H9 (cell line): ENCODE measurements at regions not wholly inside any gene's neighbourhood (a gene's known extent, or its start where the extent isn't known, plus 50 kb on each side); places are given as distances from the start of the nearest gene placed in this dataset.

Experiments used
- DNase-seq: peaks from one replicate; pipeline ENCODE4 v3.0.0-alpha.2; 2017
- H2AFZ ChIP-seq: one replicate; pipeline ENCODE4 v1.6.1; 2013; ENCODE audit warnings: mild to moderate bottlenecking, low read length, control low read depth, moderate library complexity
- H2AK5ac ChIP-seq: 2 replicates; pipeline ENCODE4 v1.6.1; 2013; ENCODE audit warnings: low read length, control low read depth, mixed read lengths; ENCODE audit not compliant: insufficient read length
- H2BK120ac ChIP-seq: one replicate; pipeline ENCODE4 v1.6.1; 2013; ENCODE audit warnings: low read depth, mild to moderate bottlenecking, low read length, control low read depth, inconsistent platforms; ENCODE audit not compliant: poor library complexity, severe bottlenecking
- H2BK12ac ChIP-seq: 2 replicates; pipeline ENCODE4 v1.6.1; 2013; ENCODE audit warnings: low read length, control low read depth, mixed read lengths, low read depth; ENCODE audit not compliant: insufficient read length
- H2BK15ac ChIP-seq: 2 replicates; pipeline ENCODE4 v1.6.1; 2013; ENCODE audit warnings: low read depth, low read length, control low read depth
- H2BK20ac ChIP-seq: one replicate; pipeline ENCODE4 v1.6.1; 2013; ENCODE audit warnings: low read depth, mild to moderate bottlenecking, low read length, control low read depth, inconsistent platforms; ENCODE audit not compliant: poor library complexity, severe bottlenecking
- H2BK5ac ChIP-seq: 2 replicates; pipeline ENCODE4 v1.6.1; 2013; ENCODE audit warnings: low read length, control low read depth, mixed read lengths; ENCODE audit not compliant: insufficient read length
- H3K14ac ChIP-seq: 2 replicates; pipeline ENCODE4 v1.6.1; 2013; ENCODE audit warnings: low read length, control low read depth; ENCODE audit not compliant: insufficient read depth
- H3K18ac ChIP-seq: 2 replicates; pipeline ENCODE4 v1.6.1; 2013; ENCODE audit warnings: low read depth, mild to moderate bottlenecking, mixed read lengths, low read length, control low read depth; ENCODE audit not compliant: insufficient read length
- H3K23ac ChIP-seq: 2 replicates; pipeline ENCODE4 v1.6.1; 2013; ENCODE audit warnings: low read length, control low read depth, mixed read lengths, low read depth; ENCODE audit not compliant: insufficient read length
- H3K23me2 ChIP-seq: 2 replicates; pipeline ENCODE4 v1.6.1; 2013; ENCODE audit warnings: low read depth, mild to moderate bottlenecking, mixed read lengths, low read length, control low read depth; ENCODE audit not compliant: insufficient read length, poor library complexity, severe bottlenecking
- H3K27ac ChIP-seq: 2 replicates; pipeline ENCODE4 v1.5.1; 2013; ENCODE audit warnings: low read length, control low read depth, mixed read lengths, low read depth; ENCODE audit not compliant: insufficient read length
- H3K27me3 ChIP-seq: 2 replicates; pipeline ENCODE4 v1.6.1; 2013; ENCODE audit warnings: low read length, control low read depth, inconsistent platforms; ENCODE audit not compliant: insufficient read depth
- H3K4ac ChIP-seq: 2 replicates; pipeline ENCODE4 v1.6.1; 2013; ENCODE audit warnings: low read depth, mild to moderate bottlenecking, control low read depth, inconsistent platforms, low read length, moderate library complexity
- H3K4me1 ChIP-seq: 2 replicates; pipeline ENCODE4 v1.6.1; 2013; ENCODE audit warnings: low read length, control low read depth, inconsistent platforms; ENCODE audit not compliant: insufficient read depth
- H3K4me2 ChIP-seq: 2 replicates; pipeline ENCODE4 v1.6.1; 2013; ENCODE audit warnings: low read length, control low read depth, mixed read lengths; ENCODE audit not compliant: insufficient read length, insufficient read depth
- H3K56ac ChIP-seq: 2 replicates; pipeline ENCODE4 v1.6.1; 2013; ENCODE audit warnings: low read depth, mild to moderate bottlenecking, mixed read lengths, low read length, control low read depth; ENCODE audit not compliant: insufficient read length
- H3K79me1 ChIP-seq: 2 replicates; pipeline ENCODE4 v1.6.1; 2013; ENCODE audit warnings: low read depth, mild to moderate bottlenecking, moderate library complexity, low read length, control low read depth, inconsistent platforms; ENCODE audit not compliant: insufficient read depth, poor library complexity, severe bottlenecking
- H3K79me2 ChIP-seq: 2 replicates; pipeline ENCODE4 v1.6.1; 2013; ENCODE audit warnings: low read length, control low read depth, inconsistent platforms; ENCODE audit not compliant: insufficient read depth
- H3K9ac ChIP-seq: 2 replicates; pipeline ENCODE4 v1.6.1; 2013; ENCODE audit warnings: low read length, control low read depth, mixed read lengths; ENCODE audit not compliant: insufficient read length; ENCODE audit errors: extremely low read depth
- H3K9me3 ChIP-seq: one replicate; pipeline ENCODE4 v1.6.1; 2013; ENCODE audit warnings: low read depth, low read length, inconsistent platforms; ENCODE audit not compliant: control insufficient read depth
- H3T11ph ChIP-seq: one replicate; pipeline ENCODE4 v1.6.1; 2013; ENCODE audit warnings: mild to moderate bottlenecking, low read length, control low read depth, inconsistent platforms
- H4K20me1 ChIP-seq: one replicate; pipeline ENCODE4 v1.6.1; 2013; ENCODE audit not compliant: control insufficient read depth, insufficient read length, insufficient read depth
- H4K5ac ChIP-seq: 2 replicates; pipeline ENCODE4 v1.6.1; 2013; ENCODE audit warnings: low read depth, mild to moderate bottlenecking, mixed read lengths, low read length, control low read depth; ENCODE audit not compliant: insufficient read length
- H4K8ac ChIP-seq: replicated peaks from 2 replicates; pipeline ENCODE4 v1.6.1; 2013; ENCODE audit warnings: low read length, control low read depth, mixed read lengths, low read depth; ENCODE audit not compliant: insufficient read length
- H4K91ac ChIP-seq: 2 replicates; pipeline ENCODE4 v1.6.1; 2013; ENCODE audit warnings: low read depth, mild to moderate bottlenecking, moderate library complexity, mixed read lengths, low read length, control low read depth; ENCODE audit not compliant: insufficient read length
- H3K27ac Mint-ChIP-seq, 3 experiments: 2 replicates in 2 of 3; 3 replicates in 1 of 3; pipeline ENCODE4 v1.8.0; 2020 to 2021; ENCODE audit warnings: mixed read lengths in 3 of 3, mild to moderate bottlenecking in 1 of 3, moderate library complexity in 1 of 3
- H3K27me3 Mint-ChIP-seq: 2 replicates; pipeline ENCODE4 v1.8.0; 2021; ENCODE audit warnings: low read depth, mild to moderate bottlenecking, moderate library complexity, mixed read lengths
- H3K36me3 Mint-ChIP-seq, 3 experiments: 2 replicates in 2 of 3; 3 replicates in 1 of 3; pipeline ENCODE4 v1.8.0; 2020 to 2021; ENCODE audit warnings: low read depth in 3 of 3, mixed read lengths in 3 of 3; ENCODE audit not compliant: insufficient read depth in 1 of 3
- H3K4me1 Mint-ChIP-seq, 2 experiments: 2 replicates each; pipeline ENCODE4 v1.8.0; 2020; ENCODE audit warnings: mixed read lengths in 2 of 2
- H3K4me3 Mint-ChIP-seq, 2 experiments: 2 replicates in 1 of 2; 3 replicates in 1 of 2; pipeline ENCODE4 v1.8.0; 2020 to 2021; ENCODE audit warnings: mild to moderate bottlenecking in 2 of 2, mixed read lengths in 2 of 2, moderate library complexity in 1 of 2
- H3K9me3 Mint-ChIP-seq, 2 experiments: 2 replicates in 1 of 2; 3 replicates in 1 of 2; pipeline ENCODE4 v1.8.0; 2020; ENCODE audit warnings: mild to moderate bottlenecking in 2 of 2, mixed read lengths in 2 of 2, moderate library complexity in 1 of 2
- CTCF ChIP-seq: fragments of 200-600 bp; sonication (generic); conservative IDR thresholded peaks from 3 replicates; pipeline ENCODE4 v1.8.0; 2021; ENCODE audit warnings: antibody characterized with exemption, mild to moderate bottlenecking
- WGBS: extraction: QIAGEN DNeasy Blood & Tissue Kit; methylation state at CpG from one replicate; pipeline ENCODE4 v1.1.7; 2013; ENCODE audit warnings: missing lambda C conversion rate, low lambda C conversion rate, mixed read lengths; ENCODE audit not compliant: insufficient read length; ENCODE audit errors: extremely low coverage; 5-methylcytosine and 5-hydroxymethylcytosine counted together

GRCh38 chr6:141394125-141394536 lies 738.6 kb upstream of the GJE1 start:
- Histone ChIP-seq H3K79me2 (no peaks in the 10 kb centered on the region), H2BK5ac (no peak overlapping the region), H3K4ac (no peak overlapping the region), H3K9ac (no peak overlapping the region), H2BK120ac (no peak overlapping the region), H3K79me1 (no peaks in the 10 kb centered on the region), H4K20me1 (no peaks in the 10 kb centered on the region), H4K5ac (no peak overlapping the region), H3K4me1 (no peaks in the 10 kb centered on the region), H4K91ac (no peak overlapping the region), H2BK12ac (no peak overlapping the region), H3K23me2 (no peaks in the 10 kb centered on the region), H3K18ac (no peak overlapping the region), H3T11ph (no peak overlapping the region), H3K14ac (no peak overlapping the region), H3K23ac (no peak overlapping the region), H2BK20ac (no peak overlapping the region), H2AK5ac (no peak overlapping the region), H3K4me2 (no peak overlapping the region), H2BK15ac (no peak overlapping the region), H3K27me3 (no peaks in the 10 kb centered on the region), H3K9me3 (no peaks in the 10 kb centered on the region), H3K56ac (no peak overlapping the region), H3K27ac (no peak overlapping the region), H2AFZ (no peak overlapping the region), H4K8ac (no peak overlapping the region)
- no peaks in the 10 kb centered on the region for H3K27me3 Mint-ChIP-seq
- H3K4me1 Mint-ChIP-seq = peaks cover 8 to 23% of the 10 kb centered on the region in 2 experiments
- no peak overlapping the region for H3K27ac Mint-ChIP-seq
- no peak for DNase-seq
- H3K4me3 Mint-ChIP-seq = no peak overlapping the region
- H3K36me3 Mint-ChIP-seq = peaks cover 7 to 27% (median 10%) of the 10 kb centered on the region in 3 experiments; a peak in 6 of 7 replicates
- no peak for TF ChIP-seq CTCF
- peaks cover 8 to 18% of the 10 kb centered on the region in 2 experiments for H3K9me3 Mint-ChIP-seq
- no CpG with 5 or more reads among the region's 8 CpGs for WGBS
